OCI-LY7 (cell line): ENCODE measurements at regions not wholly inside any gene's neighbourhood (a gene's known extent, or its start where the extent isn't known, plus 50 kb on each side); places are given as distances from the start of the nearest gene placed in this dataset.

Experiments used
- CTCF ChIP-seq: fragments of 200-600 bp; sonication (generic); conservative IDR thresholded peaks from 2 replicates; pipeline ENCODE4 v1.5.1; 2014; ENCODE audit warnings: mild to moderate bottlenecking, antibody characterized with exemption, low read length, moderate library complexity, mixed read lengths
- EZH2phosphoT487 ChIP-seq: fragments of 200-600 bp; sonication (generic); IDR thresholded peaks from 2 replicates; pipeline ENCODE4 v1.6.1; 2018; ENCODE audit warnings: low read depth, borderline replicate concordance, mild to moderate bottlenecking, mixed run types, antibody characterized with exemption, low read length, moderate library complexity, mixed read lengths

- TF ChIP-seq EZH2phosphoT487 (no peak), CTCF (no peak)
Observed at GRCh38 chr9:80157561-80157983, 585.8 kb downstream of the TLE4 start.
